Motor neuron (in vitro differentiated cells): ENCODE measurements at regions not wholly inside any gene's neighbourhood (a gene's known extent, or its start where the extent isn't known, plus 50 kb on each side); places are given as distances from the start of the nearest gene placed in this dataset.

Experiments used
- ATAC-seq, 8 experiments: fragments of 200-7000 bp; cut with Tn5 transposase; replicated peaks in 6 of 8; 2 replicates each; pipeline ENCODE4 v1.8.0; 2021; ENCODE audit warnings: mild to moderate bottlenecking in 8 of 8, moderate library complexity in 8 of 8
- H3K27ac ChIP-seq, 2 donors: fragments of 250-450 bp; sonication (Bioruptor Pico); 2 replicates each; pipeline ENCODE4 v1.9.0; 2021; ENCODE audit warnings: antibody characterized with exemption in 2 of 2, mild to moderate bottlenecking in 2 of 2, moderate library complexity in 1 of 2
- H3K4me1 ChIP-seq, 2 donors: fragments of 250-450 bp; sonication (Bioruptor Pico); replicated peaks in 1 of 2; 2 replicates each; pipeline ENCODE4 v1.6.1; 2021; ENCODE audit warnings: antibody characterized with exemption in 2 of 2, mild to moderate bottlenecking in 2 of 2, moderate library complexity in 1 of 2
- H3K4me3 ChIP-seq, 5 donors: fragments of 250-450 bp; sonication (Bioruptor Pico); 2 replicates each; pipeline ENCODE4 v1.9.0; 2021; ENCODE audit warnings: antibody characterized with exemption in 5 of 5, mild to moderate bottlenecking in 5 of 5, moderate library complexity in 4 of 5
- WGBS, 10 experiments: fragments of 450-650 bp; shearing (Covaris generic); methylation state at CpG; one replicate each; pipeline ENCODE4 v1.0.0; 2022; 5-methylcytosine and 5-hydroxymethylcytosine counted together
- in situ Hi-C, 9 experiments: fragments of 400-800 bp; cut with MboI; loops; one replicate each; pipeline ENCODE4 v1.15.0; 2021; ENCODE audit warnings: low sequenced_read_pairs in 9 of 9, low pct_unique_long_range_greater_than_20kb in 2 of 9; ENCODE audit not compliant: unreplicated experiment in 9 of 9

DNA sequence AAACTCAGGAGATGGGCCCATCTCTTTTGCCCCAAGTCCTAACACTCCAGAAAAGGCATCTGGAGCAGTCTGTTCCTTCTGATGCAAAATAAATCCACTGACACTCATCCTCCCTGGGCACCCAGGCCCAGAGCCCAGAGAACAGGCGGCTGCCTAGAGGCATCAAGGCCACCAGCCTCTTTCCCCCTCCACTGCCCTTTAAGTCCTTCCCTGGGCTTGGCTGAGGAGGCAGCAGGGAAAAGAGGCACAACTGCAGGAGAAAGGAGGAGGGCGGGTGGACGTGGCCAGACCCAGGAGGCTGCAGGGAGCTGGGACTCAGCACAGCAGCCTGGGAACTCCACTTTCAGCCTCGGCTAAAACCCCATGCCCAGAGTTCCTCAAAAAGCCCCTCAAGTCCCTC is 99.7 kb upstream of the ID2 start:
- H3K27ac ChIP-seq = no peak overlapping the region
- in situ Hi-C loops = no loop called here
- H3K4me3 ChIP-seq = no peak overlapping the region
- no peak for ATAC-seq
- WGBS, 10 experiments = 100% methylated on average over 1 of the region's 4 CpGs; no CpG with 5 or more reads in 5 of the 10 experiments
- H3K4me1 ChIP-seq = peaks cover 9 to 24% of the 10 kb centered on the region in 2 donors

DNA sequence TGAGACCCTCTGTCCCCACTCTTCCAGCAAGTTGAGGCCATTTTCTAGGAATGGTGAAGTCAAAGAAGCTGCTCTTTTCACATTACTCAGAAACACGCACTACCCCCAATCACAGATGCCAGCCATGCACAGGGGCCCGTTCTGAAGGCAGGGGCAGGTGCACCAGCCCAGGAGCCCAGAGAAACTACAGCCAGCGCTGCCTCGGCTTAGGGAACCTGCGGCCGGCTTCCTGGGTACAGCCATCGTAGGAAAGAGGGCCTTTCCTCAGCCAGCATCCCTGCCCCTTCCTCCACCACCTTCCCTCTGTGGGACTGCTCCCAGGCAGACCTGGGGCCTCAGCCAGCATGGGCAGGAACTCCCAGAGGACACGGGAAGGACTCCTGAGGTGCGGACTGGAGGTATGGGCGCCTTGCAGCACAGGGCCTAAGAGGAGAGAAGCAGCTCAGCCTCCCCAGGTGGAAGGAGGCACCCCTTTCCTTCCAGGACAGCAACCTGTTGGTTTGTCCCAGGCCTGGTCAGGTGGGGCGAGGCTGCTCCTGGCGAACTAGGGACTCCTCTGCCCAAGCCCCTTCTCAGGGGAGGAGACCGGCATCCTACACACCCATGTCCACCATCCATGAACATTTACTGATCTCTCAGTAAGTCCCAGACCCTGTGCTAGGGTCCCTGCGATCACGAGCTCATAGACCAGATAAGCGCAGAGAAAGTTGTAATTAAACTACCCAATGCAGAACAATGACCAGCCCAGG is 99.0 kb upstream of the ID2 start:
- H3K27ac ChIP-seq = no peak overlapping the region

DNA sequence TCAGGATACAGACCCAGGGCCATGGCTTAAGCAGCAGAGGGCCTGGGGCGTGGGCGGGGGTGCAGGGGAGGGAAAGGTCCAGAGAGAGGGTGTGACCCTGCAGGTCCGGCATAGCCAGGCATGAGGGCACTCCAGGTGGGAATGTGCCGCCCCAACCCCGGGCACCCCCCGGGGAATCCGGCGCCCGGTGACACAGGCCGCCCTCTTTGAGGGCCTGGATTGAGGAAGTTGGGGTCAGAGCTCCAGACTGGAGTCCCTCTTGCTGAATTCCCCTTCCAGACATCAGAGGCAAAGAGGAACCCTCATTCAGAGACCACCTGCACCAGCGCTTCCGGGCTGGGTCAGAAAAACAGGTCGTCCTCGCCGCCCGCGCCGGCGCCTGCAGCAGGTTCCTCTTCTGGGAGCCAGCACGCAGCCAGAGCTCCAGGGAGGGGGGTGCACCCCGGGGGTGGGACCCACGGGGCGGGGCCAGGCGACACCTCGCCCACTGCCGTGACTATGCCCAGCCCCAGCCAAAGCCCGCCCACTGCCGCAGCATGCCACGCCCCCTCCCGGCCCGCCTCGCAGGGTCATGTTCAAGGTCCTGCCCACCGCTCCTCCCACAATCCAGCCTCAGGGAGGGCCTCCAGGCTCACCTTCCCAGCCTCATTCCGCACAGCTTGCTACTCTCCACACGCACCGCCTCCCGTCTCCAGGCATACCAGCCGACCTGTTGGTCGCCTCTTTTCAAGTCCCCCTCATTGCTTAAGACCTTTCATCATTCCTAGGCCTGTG is 98.3 kb upstream of the ID2 start:
- no peak overlapping the region for H3K27ac ChIP-seq
- in situ Hi-C loops = no loop called here
- no peak overlapping the region for H3K4me3 ChIP-seq
- H3K4me1 ChIP-seq = peaks cover 9 to 24% of the 10 kb centered on the region in 2 donors
- 70 to 100% methylated on average over 1 to 8 of the region's 39 CpGs; no CpG with 5 or more reads in 8 of the 10 experiments for WGBS, 10 experiments
- ATAC-seq = peak in 5 of 8 experiments; percentile 96 to 99 (median 97)

More for the DNA sequence above, 99.0 kb upstream of the ID2 start:
- Histone ChIP-seq H3K4me1 (peaks cover 9 to 24% of the 10 kb centered on the region in 2 donors), H3K4me3 (no peak overlapping the region)
- WGBS, 10 experiments = 78 to 100% (median 96%) methylated on average over 1 to 5 of the region's 16 CpGs; no CpG with 5 or more reads in 4 of the 10 experiments
- ATAC-seq = no peak
- in situ Hi-C loops = no loop called here

DNA sequence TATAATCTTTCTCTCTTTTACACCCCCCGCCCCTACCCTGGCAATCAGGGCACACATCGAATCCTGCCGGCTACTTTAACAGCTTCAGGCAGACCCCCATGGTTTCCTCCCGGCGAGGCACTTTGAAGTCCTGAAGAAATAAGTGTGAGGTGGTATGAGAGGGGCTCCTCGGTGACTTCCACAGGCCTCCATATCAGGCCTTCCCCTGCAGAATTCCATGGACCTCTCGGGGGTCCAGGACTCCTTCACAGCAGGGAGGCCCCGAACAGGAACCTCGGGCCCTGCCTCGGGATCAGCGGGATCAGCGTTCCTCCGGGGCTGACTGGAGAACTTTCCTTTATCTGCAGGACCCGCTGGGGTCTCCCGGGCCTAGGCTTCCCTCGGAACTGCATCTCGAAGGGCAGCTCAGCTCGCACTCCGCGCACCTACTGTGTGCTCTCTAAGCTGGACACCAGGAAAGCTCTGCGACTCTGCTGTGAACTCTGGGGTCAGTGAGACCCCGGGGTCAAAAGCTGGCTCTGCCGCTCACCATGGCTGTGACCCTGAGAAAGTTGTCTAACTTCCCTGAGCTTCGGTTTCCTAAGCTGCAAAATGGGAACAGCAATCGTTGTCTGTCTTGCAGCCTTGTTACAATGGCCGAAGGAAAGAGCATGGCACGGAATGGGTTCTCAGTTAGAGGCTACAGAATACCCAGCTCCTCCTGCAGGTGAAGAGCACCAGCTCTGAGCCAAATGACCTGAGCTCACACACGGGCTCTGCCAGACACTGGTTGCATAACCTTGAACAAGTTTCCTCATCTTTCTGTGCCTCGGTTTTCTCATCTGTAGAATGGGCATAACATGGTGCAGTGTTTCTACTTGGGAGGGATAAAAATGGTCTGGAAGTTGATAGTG is 97.4 kb upstream of the ID2 start:
- no peak for ATAC-seq
- in situ Hi-C loops = no loop called here
- no peak overlapping the region for H3K4me3 ChIP-seq
- H3K27ac ChIP-seq = no peak overlapping the region
- H3K4me1 ChIP-seq = peaks cover 7 to 22% of the 10 kb centered on the region in 2 donors
- 31 to 100% (median 86%) methylated on average over 3 to 11 of the region's 29 CpGs; no CpG with 5 or more reads in 1 of the 10 experiments for WGBS, 10 experiments

DNA sequence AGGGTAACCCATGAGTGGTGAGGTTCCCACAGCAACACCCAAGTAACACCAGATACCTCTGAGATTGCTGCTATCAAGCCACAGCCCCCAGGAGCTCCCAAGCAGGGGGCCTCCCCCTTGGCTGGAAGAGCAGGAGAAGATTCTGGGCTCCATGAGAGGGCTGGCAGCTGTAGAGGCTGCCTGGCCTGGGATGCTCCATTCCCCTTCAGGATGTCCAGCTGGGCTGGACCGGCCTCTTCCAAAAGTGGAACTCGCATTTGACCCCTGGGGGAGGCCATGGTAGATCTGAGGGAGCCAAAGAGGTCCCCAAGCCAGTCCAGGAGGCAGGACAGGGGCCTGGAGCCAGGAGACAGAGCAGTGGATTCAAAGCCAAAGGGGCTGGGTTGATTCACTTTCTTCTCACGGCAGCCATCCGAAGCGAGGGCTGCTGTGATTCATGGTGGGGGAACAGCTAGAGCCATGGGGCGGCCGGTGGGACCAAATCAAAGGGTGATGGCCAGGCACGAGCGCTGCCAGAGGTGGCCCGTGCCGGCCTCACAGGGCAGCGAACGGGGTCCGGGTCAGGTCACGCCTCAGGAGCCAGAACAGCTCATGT is 95.3 kb upstream of the ID2 start:
- 58 to 86% methylated on average over 2 to 5 of the region's 15 CpGs; no CpG with 5 or more reads in 8 of the 10 experiments for WGBS, 10 experiments
- Histone ChIP-seq H3K27ac (no peak overlapping the region), H3K4me3 (no peak overlapping the region), H3K4me1 (peaks cover 9 to 10% of the 10 kb centered on the region in 2 donors)
- ATAC-seq = no peak
- in situ Hi-C loops = no loop called here

DNA sequence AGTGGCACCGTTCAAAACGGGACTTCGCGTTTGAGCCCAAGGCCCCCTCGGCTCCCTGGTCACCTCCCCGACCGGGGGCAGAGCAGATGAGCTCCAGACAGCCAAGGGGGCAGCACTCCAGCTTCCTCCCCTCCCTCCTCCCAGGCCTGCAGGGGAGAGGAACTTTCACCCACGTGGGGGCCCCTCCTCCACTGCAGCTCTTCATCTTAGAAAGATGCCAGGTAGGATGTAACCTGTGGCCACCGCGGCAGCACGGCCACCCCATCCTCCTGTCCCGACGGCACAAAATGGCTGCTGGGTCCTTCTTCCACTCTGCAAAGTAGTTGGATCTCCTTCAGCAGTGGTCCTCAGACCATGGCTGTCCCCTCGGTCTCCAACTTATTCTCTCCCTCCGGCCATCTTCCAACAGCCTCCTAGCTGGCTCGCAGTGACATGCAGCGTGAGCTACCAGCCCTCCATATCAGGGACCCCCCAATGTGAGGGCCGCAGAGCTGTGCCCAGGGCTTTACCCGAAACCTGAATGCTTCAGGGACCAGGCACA is 94.5 kb upstream of the ID2 start:
- 0 to 90% (median 56%) methylated on average over 1 to 6 of the region's 19 CpGs; no CpG with 5 or more reads in 6 of the 10 experiments for WGBS, 10 experiments
- in situ Hi-C loops = no loop called here
- Histone ChIP-seq H3K4me3 (no peak overlapping the region), H3K27ac (no peak overlapping the region), H3K4me1 (peaks cover 9 to 10% of the 10 kb centered on the region in 2 donors)
- no peak for ATAC-seq

DNA sequence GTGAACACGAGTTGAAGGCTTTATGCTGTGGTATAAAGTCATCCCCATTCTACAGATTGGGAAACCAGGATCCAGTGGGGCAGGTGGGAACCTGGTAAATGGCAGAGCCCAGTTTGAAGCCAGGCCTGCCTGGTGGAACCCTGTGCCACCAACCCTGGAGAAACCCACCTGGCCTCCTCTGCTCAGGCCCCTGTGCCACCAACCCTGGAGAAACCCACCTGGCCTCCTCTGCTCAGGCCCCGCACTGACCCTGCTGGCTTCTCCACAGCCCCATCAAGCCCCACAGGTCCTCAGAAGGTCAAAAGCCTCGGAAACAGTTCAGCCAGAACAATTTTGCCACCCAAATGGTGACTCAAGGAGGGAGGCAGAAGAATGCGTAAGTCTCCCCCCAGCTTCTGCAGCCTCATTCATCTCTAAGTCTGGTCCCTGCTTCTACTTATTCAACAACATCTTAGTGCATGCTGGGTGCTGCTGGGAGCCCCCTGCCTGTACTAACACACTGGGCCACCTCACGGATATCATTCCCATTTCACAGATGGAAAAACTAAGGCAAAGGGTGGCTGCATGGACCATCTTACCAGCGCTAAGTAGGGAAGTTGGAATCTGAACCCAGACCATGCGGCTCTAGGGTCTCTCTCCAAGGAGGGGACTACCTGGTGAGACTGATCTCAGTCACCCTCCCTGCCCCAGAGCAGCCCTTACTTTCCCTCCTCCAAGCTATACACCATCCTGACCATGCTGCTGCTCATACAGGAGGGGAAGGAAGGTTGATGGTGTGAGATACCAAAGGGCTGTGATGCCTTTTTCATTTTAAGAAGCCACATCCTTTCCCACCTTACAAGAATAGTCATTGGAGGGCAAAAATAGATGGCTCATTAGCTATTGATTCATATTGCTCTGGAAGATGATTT is 93.7 kb upstream of the ID2 start:
- no peak for ATAC-seq
- H3K4me1 ChIP-seq = peaks cover 9 to 10% of the 10 kb centered on the region in 2 donors
- H3K4me3 ChIP-seq = no peak overlapping the region
- H3K27ac ChIP-seq = no peak overlapping the region
- in situ Hi-C loops = no loop called here
- WGBS, 10 experiments = 53 to 100% (median 81%) methylated on average over 1 to 4 of the region's 7 CpGs; no CpG with 5 or more reads in 5 of the 10 experiments

DNA sequence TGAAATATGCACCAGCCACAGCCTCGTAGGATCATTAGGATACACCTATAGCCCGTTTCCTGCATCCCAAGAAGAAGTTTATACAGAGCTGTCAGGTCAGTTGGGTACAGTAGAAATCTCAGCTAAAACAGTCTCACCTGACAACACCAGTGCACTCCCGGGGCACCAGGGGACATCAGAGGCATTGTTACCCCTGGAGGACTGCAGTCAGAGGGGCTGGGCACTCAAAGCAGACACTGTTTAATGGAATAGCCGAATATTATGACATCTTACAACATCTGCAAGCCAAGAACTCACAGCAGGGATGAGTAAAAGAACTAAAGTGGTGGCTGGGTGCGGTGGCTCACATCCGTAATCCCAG is 93.0 kb upstream of the ID2 start:
- ATAC-seq = no peak
- Histone ChIP-seq H3K4me3 (no peak overlapping the region), H3K27ac (no peak overlapping the region), H3K4me1 (peaks cover 5 to 11% of the 10 kb centered on the region in 2 donors)
- 0 to 89% (median 66%) methylated on average over 1 to 4 of the region's 6 CpGs; no CpG with 5 or more reads in 4 of the 10 experiments for WGBS, 10 experiments
- in situ Hi-C loops = no loop called here

DNA sequence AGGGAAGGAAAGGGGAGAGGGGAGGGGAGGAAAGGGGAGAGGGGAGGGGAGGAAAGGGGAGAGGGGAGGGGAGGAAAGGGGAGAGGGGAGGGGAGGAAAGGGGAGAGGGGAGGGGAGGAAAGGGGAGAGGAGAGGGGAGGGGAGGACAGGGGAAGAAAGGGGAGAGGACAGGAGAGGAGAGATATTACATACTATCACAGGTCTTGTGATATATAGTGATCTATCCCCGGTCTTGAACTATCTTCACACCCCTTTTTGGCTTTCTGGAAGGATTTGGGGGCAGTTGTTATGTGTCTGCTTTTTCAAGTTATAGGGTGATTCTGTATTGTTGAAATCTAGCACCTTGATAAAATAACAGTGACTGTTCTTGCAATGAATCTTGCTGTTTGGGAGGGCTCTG is 92.1 kb upstream of the ID2 start:
- ATAC-seq = no peak
- Histone ChIP-seq H3K4me3 (no peak overlapping the region), H3K27ac (no peak overlapping the region), H3K4me1 (peaks cover 0 to 12% of the 10 kb centered on the region in 2 donors)
- in situ Hi-C loops = no loop called here
- 29% methylated on average over 1 of the region's 1 CpG; no CpG with 5 or more reads in 9 of the 10 experiments for WGBS, 10 experiments

DNA sequence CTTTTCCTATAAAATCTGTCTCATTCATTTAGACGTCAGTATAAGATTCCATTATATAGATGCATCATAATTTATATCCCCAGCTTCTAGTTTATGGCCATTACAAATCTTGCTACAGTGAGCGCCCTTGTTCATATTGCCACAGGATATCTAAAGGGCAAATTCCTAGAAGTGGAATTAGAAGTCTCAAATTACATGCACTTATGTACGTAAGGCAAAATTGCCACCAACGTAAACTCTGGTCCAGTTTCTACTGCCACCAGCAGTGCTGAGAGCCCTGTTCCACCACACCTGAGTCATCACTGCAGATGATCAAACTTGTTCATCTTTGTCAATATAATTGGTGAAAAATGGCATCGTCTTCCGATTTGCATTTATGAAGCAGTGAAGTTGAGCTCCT is 90.9 kb upstream of the ID2 start:
- H3K27ac ChIP-seq = no peak overlapping the region
- peaks cover 0 to 12% of the 10 kb centered on the region in 2 donors for H3K4me1 ChIP-seq
- in situ Hi-C loops = no loop called here
- WGBS, 10 experiments = 71 to 100% (median 90%) methylated on average over 1 to 6 of the region's 6 CpGs
- no peak overlapping the region for H3K4me3 ChIP-seq
- ATAC-seq = no peak

DNA sequence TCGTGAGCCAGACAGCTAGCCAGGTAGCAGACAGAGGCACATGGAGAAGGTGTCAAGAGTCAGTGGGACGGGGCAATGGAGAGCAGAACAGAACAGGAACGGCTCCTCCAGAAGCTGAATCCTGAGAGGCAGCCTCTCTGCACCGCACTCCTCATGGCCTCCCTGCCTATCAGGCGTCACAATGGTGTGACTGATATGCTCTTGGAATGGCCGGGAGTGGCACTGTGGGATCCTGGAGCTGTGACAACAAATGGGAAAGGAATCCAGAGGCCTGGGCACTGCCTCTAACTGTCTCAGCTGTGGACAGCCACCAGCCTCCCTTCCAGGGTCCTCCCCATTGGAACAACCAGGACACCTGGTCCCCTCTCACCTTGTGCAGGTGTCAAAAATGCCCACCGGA is 89.1 kb upstream of the ID2 start:
- in situ Hi-C loops = no loop called here
- no peak for ATAC-seq
- no peak overlapping the region for H3K27ac ChIP-seq
- H3K4me3 ChIP-seq = no peak overlapping the region
- peaks cover 0 to 13% of the 10 kb centered on the region in 2 donors for H3K4me1 ChIP-seq
- 100% methylated on average over 3 to 4 of the region's 7 CpGs; no CpG with 5 or more reads in 8 of the 10 experiments for WGBS, 10 experiments
